ENCODE measurements at regions not wholly inside any gene's neighbourhood (a gene's known extent, or its start where the extent isn't known, plus 50 kb on each side); places are given as distances from the start of the nearest gene placed in this dataset.
A peak's percentile ranks its signal among the peaks of the same experiment; 100 is the strongest.

- H4K8ac ChIP-seq (ENCODE audit: extremely low read depth, insufficient read depth, low read length) = no peak overlapping the region
- ChIA-PET POLR2A (ENCODE audit: partially characterized antibody) (no interaction called here), CTCF (ENCODE audit: partially characterized antibody) (interaction anchor here (1.2 to 1.8 kb wide), 2 partner anchors 14 to 21 kb away, joined by 3 to 7 read pairs; no protein-coding TSS in a partner anchor)
- no peaks in the 10 kb centered on the region for H3K79me2 ChIP-seq (ENCODE audit: control insufficient read depth in 1 of 2, insufficient read depth in 2 of 2, low read length in 2 of 2)
- H2BK20ac ChIP-seq (ENCODE audit: low read length) = no peak overlapping the region
- H3K18ac ChIP-seq (ENCODE audit: extremely low read depth, low read length) = no peak overlapping the region
- no peak for DNase-seq (ENCODE audit: low read depth in 1 of 2, low spot score in 2 of 2)
- H4K91ac ChIP-seq (replicated peaks; ENCODE audit: insufficient read length, low read length) = no peak overlapping the region
- H4K20me1 ChIP-seq (replicated peaks in 1 of 2; ENCODE audit: control insufficient read depth in 1 of 2, insufficient read depth in 2 of 2, low read length in 2 of 2) = no peaks in the 10 kb centered on the region
- H3K27me3 ChIP-seq (replicated peaks in 1 of 4; ENCODE audit: control insufficient read depth in 3 of 4, extremely low read depth in 1 of 4, insufficient read depth in 3 of 4, low read length in 3 of 4) = no peaks in the 10 kb centered on the region
- no peak overlapping the region for H2BK120ac ChIP-seq (replicated peaks; ENCODE audit: low read depth, low read length)
- H3K36me3 ChIP-seq (ENCODE audit: control insufficient read depth in 2 of 4, insufficient read depth in 4 of 4, low read length in 3 of 4) = no peaks in the 10 kb centered on the region
- 0 out of 2 replicates have a peak overlapping the region, but pooled peaks have one; percentile 39 for H2AK5ac ChIP-seq (ENCODE audit: low read depth, low read length)
- no peak overlapping the region for H3K23ac ChIP-seq (ENCODE audit: insufficient read length)
- H3K79me1 ChIP-seq (ENCODE audit: low read depth, low read length) = no peaks in the 10 kb centered on the region
- H3K14ac ChIP-seq (ENCODE audit: insufficient read length) = no peak overlapping the region
- H3K27ac ChIP-seq (ENCODE audit: low read depth, low read length) = no peak overlapping the region
- no peak overlapping the region for H3K56ac ChIP-seq (replicated peaks; ENCODE audit: insufficient read length, low read depth, low read length)
- 74% methylated on average over 9 of the region's 9 CpGs; no CpG with 5 or more reads in 1 of the 2 experiments for WGBS, 2 experiments (ENCODE audit: extremely low coverage in 1 of 2, insufficient coverage in 1 of 2, insufficient read length in 1 of 2, insufficient replicate concordance in 2 of 2, low coverage in 1 of 2, low lambda C conversion rate in 2 of 2, missing lambda C conversion rate in 1 of 2)
- H2BK5ac ChIP-seq (ENCODE audit: low read depth, low read length) = no peak overlapping the region
- no peaks in the 10 kb centered on the region; the same call in 1 of the 2 replicates for H3K23me2 ChIP-seq (ENCODE audit: low read depth, low read length)
- H3K4me1 ChIP-seq (replicated peaks in 1 of 4; ENCODE audit: control insufficient read depth in 3 of 4, insufficient read depth in 4 of 4, low read length in 3 of 4) = no peaks in the 10 kb centered on the region
- no peak overlapping the region for H2AFZ ChIP-seq (ENCODE audit: low read length)
- no peak overlapping the region for H3K4me3 ChIP-seq (ENCODE audit: extremely low read depth in 1 of 4, insufficient read depth in 2 of 4, low read depth in 3 of 4, low read length in 4 of 4)
- no peak overlapping the region for H3K9ac ChIP-seq (replicated peaks in 1 of 4; ENCODE audit: extremely low read depth in 1 of 4, low read depth in 3 of 4, low read length in 3 of 4)
- no peak overlapping the region for H3K4ac ChIP-seq (replicated peaks; ENCODE audit: insufficient read length, low read depth, low read length)
- FAIRE-seq = peak; percentile 42
- no peak overlapping the region for H2BK15ac ChIP-seq (ENCODE audit: low read length)
- no peak overlapping the region for H3K4me2 ChIP-seq (ENCODE audit: insufficient read depth in 1 of 2, low read depth in 2 of 2, low read length in 2 of 2)
- H3K9me3 ChIP-seq (ENCODE audit: insufficient read depth in 2 of 2, low read depth in 1 of 2, low read length in 1 of 2) = peaks cover 1 to 4% of the 10 kb centered on the region in 2 experiments; a peak in 2 of 4 replicates
- H2BK12ac ChIP-seq (ENCODE audit: low read depth, low read length) = no peak overlapping the region
- no peak overlapping the region for H4K5ac ChIP-seq (ENCODE audit: insufficient read length, low read depth, low read length)
- no peak for TF ChIP-seq CHD1 (IDR thresholded peaks at IDR 0.05; ENCODE audit: low read depth, low read length)
- TF ChIP-seq RFX5 (IDR thresholded peaks at IDR 0.05; ENCODE audit: borderline replicate concordance, low read depth, low read length) = no peak
- TF ChIP-seq POLR2A (IDR thresholded peaks at IDR 0.05; ENCODE audit: control extremely low read depth in 1 of 2, low read depth in 2 of 2, low read length in 2 of 2) = no peak
- no peak for TF ChIP-seq SIRT6 (IDR thresholded peaks at IDR 0.05; ENCODE audit: low read length)
- TF ChIP-seq TAF7 (optimal IDR thresholded peaks at IDR 0.05; ENCODE audit: borderline replicate concordance, low read depth, low read length) = no peak
- no peak for TF ChIP-seq GTF2F1 (IDR thresholded peaks at IDR 0.05; ENCODE audit: borderline replicate concordance, low read depth, low read length)
- TF ChIP-seq BACH1 (IDR thresholded peaks at IDR 0.05; ENCODE audit: low read length) = no peak
- TF ChIP-seq USF2 (IDR thresholded peaks at IDR 0.05; ENCODE audit: low read length) = no peak
- no peak for TF ChIP-seq FOSL1 (IDR thresholded peaks at IDR 0.05; ENCODE audit: insufficient read depth, low read depth, low read length)
- no peak for TF ChIP-seq SUZ12 (IDR thresholded peaks at IDR 0.05; ENCODE audit: low read length)
- TF ChIP-seq TAF1 (IDR thresholded peaks at IDR 0.05; ENCODE audit: low read depth, low read length) = no peak
- no peak for TF ChIP-seq SP2 (IDR thresholded peaks at IDR 0.05; ENCODE audit: low read length)
- no peak for TF ChIP-seq CBX5 (IDR thresholded peaks at IDR 0.05; ENCODE audit: low read depth, low read length)
- no peak for TF ChIP-seq NANOG (IDR thresholded peaks at IDR 0.05; ENCODE audit: insufficient read depth, low read depth, low read length, poor library complexity, severe bottlenecking)
- no peak for TF ChIP-seq JUN (IDR thresholded peaks at IDR 0.05; ENCODE audit: low read depth, low read length)
Observed at GRCh38 chr5:97245386-97245785, 62.3 kb upstream of the RIOK2 start.

Data from H1 (cell line).